HepG2 (cell line): ENCODE measurements at regions not wholly inside any gene's neighbourhood (a gene's known extent, or its start where the extent isn't known, plus 50 kb on each side); places are given as distances from the start of the nearest gene placed in this dataset.

Experiments
- ATF2 ChIP-seq: sonication (generic); formaldehyde crosslinking; IDR thresholded peaks from 2 replicates; pipeline ENCODE4 v1.4.0; 2020; ENCODE audit warnings: missing genetic modification reagents
- E2F5 ChIP-seq: sonication (generic); formaldehyde crosslinking; conservative IDR thresholded peaks from 2 replicates; pipeline ENCODE4 v1.4.0; 2020; ENCODE audit warnings: missing genetic modification reagents
- EP300 ChIP-seq, 3 experiments: sonication (generic) in 1 of 3; formaldehyde crosslinking in 1 of 3; IDR thresholded peaks; 2 replicates each; pipeline versions ENCODE4 v1.5.1 to v1.6.1; 2011 to 2020; ENCODE audit warnings: low read depth in 2 of 3, low read length in 2 of 3, borderline replicate concordance in 1 of 3, improper control_type of control experiment in 1 of 3, mild to moderate bottlenecking in 1 of 3, missing genetic modification reagents in 1 of 3, moderate library complexity in 1 of 3
- EZH2 ChIP-seq: conservative IDR thresholded peaks from 2 replicates; pipeline ENCODE4 v1.6.1; 2012; ENCODE audit warnings: mild to moderate bottlenecking, low read depth, low read length, moderate library complexity
- FOXJ3 ChIP-seq: sonication (generic); formaldehyde crosslinking; IDR thresholded peaks from 2 replicates; pipeline ENCODE4 v1.4.0; 2020; ENCODE audit warnings: missing genetic modification reagents, mild to moderate bottlenecking, borderline replicate concordance
- MXI1 ChIP-seq: IDR thresholded peaks from 3 replicates; pipeline ENCODE4 v1.6.1; 2012; ENCODE audit warnings: low read depth, low read length, inconsistent platforms, borderline replicate concordance
- SALL1 ChIP-seq: sonication (generic); formaldehyde crosslinking; IDR thresholded peaks from 2 replicates; pipeline ENCODE4 v1.8.0; 2022; ENCODE audit warnings: mild to moderate bottlenecking, missing genetic modification reagents
- ZFP36L2 ChIP-seq: sonication (generic); formaldehyde crosslinking; IDR thresholded peaks from 2 replicates; pipeline ENCODE4 v1.4.0; 2020; ENCODE audit warnings: missing genetic modification reagents

- no peak for TF ChIP-seq EZH2
- TF ChIP-seq MXI1: no peak
- TF ChIP-seq EP300 (IDR thresholded peaks at IDR 0.05; ENCODE audit: low read depth in 2 of 2, low read length in 2 of 2): no peak
- TF ChIP-seq EP300 (CRISPR knock-in tag; IDR thresholded peaks at IDR 0.05; ENCODE audit: borderline replicate concordance): no peak
- no peak for TF ChIP-seq ZFP36L2
- no peak for TF ChIP-seq E2F5 (CRISPR knock-in tag)
- no peak for TF ChIP-seq SALL1 (CRISPR knock-in tag)
- TF ChIP-seq ATF2 (CRISPR knock-in tag): no peak
- no peak for TF ChIP-seq FOXJ3
These were observed 147.6 kb upstream of the SETBP1 start for GRCh38 chr18:44533071-44533470.
